ENCODE measurements at regions not wholly inside any gene's neighbourhood (a gene's known extent, or its start where the extent isn't known, plus 50 kb on each side); places are given as distances from the start of the nearest gene placed in this dataset.
"Not testable (repeated sequence)": the region's sequence is repeated elsewhere in the genome, so short reads cannot be mapped to it uniquely, and the experiment has no call there.

DNA sequence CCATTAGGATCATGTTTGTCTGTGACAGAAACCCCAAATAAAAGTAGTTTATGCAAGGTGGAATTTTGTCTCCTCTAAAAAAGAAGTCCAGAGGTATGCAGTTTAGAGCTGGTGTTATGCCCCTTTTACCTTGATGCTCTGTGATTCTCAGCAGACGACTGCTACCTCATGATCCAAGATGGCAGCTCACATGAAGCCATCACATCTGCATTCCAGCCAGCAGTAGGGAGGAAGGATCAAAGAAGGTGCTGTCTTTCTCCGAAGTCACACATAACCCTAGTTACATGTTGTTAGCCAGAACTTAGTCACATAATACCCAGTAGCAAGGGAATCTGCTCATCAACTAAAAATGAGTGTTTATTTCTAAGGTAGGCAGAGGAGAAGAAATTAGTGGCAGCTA lies 135.7 kb upstream of the HS3ST2 start:
- DNase-seq (ENCODE audit: low read depth in 2 of 2) = no peak

DNA sequence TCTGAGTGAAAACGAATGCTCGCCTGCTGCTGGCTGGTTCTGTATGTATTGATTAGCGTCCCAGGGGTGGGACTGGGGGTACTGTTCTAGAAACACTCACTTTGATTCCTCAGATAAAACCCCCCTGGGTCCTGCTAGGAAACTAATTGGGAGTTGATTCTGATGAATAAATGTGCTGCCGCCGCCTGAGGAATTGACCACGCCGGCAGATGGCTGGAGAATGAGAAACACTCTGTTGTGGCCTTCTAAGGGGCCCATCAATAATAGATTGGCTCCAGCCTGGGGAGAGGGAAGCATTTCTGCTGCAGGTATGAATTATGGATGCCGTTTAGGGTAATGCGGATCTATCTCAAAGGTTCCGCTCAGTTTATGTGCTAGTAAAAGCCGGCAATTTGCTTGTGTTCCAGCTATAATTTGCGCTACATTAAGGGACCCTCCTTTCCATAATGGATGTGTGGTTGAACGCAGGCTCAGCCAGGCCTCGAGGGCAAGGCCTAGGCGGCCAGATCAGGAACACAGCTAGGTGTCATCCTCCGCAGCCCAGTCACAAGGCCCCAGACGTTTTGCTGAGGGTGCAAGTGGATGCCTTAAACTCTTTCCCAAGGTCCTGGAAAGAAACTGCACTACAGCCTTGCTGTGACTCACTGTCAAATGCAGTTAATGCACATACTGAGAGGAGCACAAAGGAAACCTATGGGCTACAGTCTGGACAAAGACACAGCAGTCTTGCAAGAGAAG lies 132.2 kb upstream of the HS3ST2 start:
- no peak for DNase-seq (ENCODE audit: low read depth in 2 of 2)

DNA sequence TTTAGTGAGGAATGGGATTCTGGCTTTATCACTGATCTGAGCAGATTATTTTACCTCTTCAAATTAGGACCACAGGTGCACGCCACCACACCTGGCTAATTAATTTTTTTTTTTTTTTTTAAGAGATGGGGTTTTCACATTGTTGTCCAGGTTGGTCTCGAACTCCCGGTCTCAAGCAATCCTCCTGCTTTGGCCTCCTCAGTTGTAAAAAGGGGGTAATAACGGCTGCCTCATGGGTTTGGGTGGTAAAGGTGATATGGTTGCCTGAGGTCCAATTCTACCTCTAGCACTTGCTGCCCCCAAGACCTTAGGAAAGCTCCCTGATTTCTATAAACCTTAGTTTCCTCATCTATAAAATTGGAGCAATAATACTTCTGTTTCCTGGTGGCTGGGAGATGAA lies 130.7 kb upstream of the HS3ST2 start:
- DNase-seq (ENCODE audit: low read depth in 2 of 2) = no peak

DNA sequence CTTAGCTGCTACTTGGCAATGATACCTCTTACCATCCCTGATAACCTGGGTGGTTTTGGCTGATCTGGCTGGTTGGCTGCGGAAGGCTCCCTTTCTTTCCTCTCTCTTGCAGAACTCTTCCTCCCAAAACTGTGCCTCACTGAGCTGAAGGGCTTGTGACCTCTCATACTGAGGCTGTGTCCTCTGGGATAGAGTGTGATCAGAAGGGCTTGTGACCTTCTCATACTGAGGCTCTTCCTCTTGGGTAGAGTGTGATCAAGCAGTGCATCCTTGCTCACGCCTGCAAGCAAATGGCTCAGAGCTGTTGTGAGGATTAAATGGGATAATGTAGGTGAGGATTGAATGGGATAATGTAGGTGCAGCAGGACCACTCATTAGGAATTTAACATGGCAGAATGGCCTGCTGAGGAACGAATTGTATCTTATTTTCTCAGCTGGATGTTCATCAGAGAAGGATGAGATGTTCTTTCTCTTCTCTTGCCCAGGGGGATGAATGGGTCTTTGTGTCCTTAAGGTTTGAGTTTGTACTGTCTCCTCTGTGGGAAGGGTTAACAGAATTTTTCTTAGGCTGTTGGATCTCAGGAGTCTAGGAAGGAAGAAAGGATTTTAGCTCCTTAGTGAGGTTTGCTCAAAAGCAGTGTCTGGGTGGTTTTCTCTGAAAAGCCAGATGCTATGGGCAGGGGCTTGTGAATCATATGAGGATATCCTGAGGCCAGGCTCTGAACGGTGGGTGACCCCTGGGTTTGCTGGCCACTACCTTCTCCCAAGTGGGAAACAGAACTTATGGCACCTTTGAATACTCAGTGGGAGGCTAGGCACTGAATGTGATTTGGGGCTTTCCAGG lies 130.0 kb upstream of the HS3ST2 start:
- DNase-seq (ENCODE audit: low read depth in 2 of 2) = peak in 1 of 2 donors; percentile 40

DNA sequence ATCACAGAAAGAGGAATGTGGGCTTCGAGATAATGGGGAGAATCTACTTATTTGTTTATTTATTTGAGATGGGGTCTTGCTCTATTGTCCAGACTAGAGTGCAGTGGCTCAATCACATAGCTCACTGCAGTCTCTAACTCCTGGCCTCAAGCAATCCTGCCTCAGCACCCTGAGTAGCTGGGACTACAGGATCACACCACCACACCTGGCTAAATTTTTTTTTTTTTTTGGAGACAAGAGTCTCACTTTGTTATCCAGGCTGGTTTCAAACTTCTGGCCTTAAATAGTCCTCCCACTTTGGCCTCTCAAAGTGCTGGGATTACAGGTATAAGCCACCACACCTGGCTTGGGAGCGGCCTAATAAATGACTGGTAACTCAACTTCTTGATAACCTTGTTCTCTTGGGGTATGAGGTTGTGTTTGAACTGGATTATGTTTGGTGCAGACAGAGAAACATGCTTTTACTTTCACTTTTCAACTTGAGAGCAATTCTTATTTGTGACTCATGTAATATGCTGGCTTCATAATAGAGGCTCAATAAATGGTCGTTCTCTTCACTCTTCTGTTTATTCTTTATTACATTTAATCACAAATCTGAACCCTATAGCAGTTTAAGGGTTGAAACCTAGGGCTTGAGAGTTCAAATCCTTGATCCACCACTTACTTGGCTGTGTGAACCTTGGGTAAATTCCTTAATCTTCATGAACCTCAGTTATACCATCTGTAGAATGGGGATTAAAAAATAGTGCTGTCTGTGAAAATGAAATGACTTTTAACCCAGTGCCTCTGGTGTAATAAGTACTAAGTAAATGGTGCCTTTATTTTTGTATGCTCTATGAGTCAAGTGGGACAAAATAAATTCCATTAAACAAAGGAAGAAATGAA lies 129.1 kb upstream of the HS3ST2 start:
- DNase-seq (ENCODE audit: low read depth in 2 of 2) = peak; percentile 26 to 41

DNA sequence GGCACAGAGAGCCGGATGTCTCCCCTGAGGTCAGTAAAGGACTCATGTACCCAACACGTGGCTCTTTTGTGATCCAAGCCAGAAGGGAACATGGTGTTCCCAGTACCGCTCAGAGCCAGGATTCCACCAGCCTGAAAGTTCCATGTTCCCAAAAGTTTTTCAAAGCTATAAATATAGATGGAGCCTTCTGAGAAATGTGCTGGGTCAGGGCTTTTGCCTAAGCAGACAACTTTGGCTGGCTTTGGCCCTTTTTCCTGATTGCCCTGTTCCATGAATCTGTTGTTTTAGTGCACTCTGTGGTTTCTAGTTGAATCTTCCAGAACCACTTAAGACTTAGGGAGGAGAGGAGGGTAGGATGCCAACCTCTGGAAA lies 128.5 kb upstream of the HS3ST2 start:
- peak in 1 of 2 donors; percentile 24 for DNase-seq (ENCODE audit: low read depth in 2 of 2)

DNA sequence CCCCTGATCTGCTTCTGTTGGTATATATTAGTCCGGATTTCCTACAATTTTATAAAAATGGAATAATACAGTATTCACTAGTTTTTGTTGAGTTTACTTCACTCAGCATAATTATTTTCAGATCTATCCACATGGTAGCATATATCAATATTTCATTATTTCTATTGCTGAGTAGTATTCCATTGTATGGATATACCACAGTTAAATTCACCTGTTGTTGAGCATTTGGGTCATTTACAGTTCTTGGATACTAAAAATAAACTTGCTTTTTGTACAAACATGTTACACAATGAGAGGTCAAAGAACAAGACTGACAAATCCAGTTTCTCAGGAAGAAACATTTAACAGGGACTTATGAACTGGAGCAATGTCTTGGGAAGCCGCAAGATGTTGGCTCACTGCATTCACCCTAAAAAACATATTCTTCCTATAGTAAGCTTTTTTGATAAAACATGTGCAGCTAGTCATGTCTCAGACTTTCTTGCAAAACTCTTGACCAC lies 126.9 kb upstream of the HS3ST2 start:
- no peak for DNase-seq (ENCODE audit: low read depth in 2 of 2)

DNA sequence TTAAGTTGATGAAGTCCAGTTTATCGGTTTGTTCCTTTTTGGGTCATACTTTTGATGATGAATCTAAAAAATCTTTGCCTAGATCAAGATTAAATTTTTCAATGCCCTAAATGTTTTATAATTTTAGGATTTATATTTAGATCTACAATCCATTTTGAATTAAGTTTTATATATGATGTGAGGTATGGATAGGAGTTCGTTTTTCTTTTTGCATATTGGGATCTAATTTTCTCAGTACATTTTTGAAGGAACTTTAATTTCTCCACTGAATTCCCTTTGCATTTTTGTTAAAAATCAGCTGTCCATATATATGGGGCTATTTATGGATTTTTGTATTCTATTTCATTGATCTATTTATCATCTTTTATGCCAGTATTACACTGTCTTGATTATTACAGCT lies 125.5 kb upstream of the HS3ST2 start:
- no peak for DNase-seq (ENCODE audit: low read depth in 2 of 2)

DNA sequence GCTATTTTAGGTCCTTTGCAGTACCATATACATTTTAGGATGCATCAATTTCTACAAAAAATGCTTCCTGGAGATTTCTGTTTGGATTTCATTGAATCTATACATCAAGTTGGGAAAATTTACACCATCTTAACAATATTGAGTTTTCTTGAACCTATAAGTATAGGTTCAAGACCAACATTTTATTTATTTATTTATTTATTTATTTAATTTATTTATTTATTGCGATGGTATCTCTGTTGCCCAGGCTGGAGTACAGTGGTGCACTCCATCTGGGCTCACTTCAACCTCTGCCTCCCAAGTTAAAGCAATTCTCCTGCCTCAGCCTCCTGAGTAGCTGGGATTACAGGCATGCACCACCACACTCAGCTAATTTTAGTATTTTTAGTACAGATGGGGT lies 125.0 kb upstream of the HS3ST2 start:
- DNase-seq (ENCODE audit: low read depth in 2 of 2) = no peak

DNA sequence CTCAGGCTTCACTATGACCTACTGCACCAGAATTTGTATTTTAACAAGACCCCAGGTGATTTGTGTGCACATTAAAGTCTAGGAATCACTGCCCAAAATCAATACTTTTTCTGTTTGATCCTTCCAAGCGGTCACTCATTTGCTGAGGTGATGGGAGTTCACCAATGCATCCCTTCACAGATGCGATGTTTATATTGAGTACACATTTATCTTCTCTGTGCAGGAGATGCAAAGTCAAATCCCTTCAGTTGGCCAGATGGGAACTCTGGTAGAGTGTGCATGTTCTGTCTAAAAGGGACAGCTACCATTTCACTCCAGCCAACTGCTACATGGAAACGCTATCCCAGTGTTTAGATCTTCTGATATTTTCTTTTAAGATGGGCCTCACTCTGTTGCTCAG lies 122.6 kb upstream of the HS3ST2 start:
- DNase-seq (ENCODE audit: low read depth in 2 of 2) = no peak

DNA sequence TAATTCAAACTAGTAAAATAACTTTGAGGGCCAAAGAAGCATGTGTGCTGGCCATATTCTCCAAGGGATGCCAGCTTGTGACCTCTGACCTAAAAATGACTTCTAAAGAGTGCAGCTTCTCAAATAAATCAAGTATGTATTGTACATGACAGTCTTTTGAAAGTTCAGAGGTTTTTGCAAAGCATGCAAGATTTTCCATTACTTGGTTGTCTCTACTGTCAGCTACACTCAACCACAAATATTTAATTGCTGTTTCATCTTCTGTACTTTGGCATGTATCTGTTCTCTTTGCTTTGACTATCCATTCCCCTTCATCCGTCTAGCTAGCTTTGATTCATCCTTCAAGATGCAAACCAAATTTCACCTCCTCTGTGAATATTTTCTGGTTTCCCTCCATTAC lies 121.9 kb upstream of the HS3ST2 start:
- no peak for DNase-seq (ENCODE audit: low read depth in 2 of 2)

DNA sequence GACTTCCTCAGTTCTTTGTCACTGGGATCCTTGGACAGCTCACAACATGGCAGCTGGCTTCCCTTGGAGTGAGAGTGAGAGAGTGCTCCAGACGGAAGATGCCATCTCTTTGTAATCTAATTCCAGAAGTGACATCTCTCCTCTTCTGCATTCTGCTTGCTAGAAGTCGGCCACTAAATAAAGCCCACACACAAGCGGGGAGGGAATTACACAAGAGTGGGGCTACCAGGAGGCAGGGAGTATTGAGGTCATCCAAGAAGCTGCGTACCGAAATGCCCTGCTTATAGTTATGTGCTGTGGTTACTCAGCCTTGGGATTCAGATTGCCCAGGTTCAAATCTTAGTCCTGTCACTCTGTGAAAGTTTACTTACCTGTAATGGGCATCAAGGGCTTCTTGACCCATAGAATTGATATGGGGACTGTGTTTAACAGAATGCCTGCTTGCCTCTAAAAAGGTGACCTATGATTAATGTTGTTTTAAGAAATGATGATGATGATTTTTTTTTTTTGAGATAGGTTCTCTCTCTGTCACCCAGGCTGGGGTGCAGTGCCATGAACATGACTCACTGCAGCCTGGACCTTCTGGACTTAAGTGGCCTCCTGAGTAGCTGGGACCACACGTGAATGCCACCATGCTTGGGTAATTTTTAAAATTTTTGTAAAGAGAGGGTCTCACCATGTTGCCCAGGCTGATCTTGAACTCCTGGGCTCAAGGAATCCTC lies 120.9 kb upstream of the HS3ST2 start:
- no peak for DNase-seq (ENCODE audit: low read depth in 2 of 2)

DNA sequence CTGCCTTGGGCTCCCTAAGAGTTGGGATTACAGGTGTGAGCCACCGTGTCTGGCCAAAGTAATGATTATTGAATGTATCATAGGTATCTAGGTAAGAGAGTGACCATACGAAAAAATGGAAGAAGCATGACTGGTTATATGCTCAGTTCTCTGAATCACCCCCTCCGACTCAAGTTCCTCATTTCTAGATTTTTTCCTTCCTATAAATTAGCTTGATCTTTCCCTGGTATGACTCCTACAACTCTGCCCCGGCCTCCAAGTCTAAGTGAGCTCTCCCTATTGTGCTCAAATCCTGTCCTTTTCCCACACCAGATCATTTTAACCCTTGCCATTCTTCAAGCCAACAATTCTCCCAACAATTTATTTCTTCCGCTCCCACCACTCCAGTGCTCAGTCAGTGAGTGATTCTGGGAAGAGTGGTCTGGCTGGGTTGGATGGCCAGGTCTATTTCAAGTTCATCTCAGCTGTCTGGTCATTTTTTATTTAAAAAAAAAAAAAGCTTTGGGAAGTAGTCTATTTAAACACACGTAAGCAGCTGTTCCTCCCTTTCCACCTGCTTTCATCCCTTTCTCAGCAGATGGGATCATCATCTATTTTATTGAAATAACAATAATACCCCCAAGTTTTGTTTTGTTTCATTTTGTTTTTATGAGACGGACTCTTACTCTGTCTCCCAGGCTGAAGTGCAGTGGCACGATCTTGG lies 120.2 kb upstream of the HS3ST2 start:
- DNase-seq (ENCODE audit: low read depth in 2 of 2) = no peak

DNA sequence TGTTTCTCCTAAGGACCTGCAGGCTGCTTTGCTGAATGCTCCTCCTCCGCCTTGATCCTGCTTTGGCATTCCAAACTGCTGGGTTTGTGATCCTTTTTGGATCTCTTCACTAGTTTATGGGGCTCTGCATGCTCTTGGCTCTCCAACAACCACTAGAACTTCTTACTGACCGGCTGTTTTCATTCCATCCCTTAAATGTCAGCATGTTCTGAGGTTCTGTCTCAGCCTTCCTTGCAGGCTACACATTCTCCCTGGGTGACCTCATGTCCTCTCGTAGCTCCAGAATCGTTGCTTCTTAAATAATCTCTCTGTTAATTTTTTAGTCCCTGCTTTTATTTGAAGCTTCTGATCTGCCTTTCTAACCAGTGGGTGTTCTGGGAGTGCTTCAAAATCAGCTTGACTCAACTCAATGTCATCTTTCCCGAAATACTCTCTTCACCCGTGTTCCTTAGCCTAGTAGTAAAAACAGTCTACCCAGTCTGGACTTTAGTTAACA lies 119.0 kb upstream of the HS3ST2 start:
- peak in 1 of 2 donors; percentile 22 for DNase-seq (ENCODE audit: low read depth in 2 of 2)

DNA sequence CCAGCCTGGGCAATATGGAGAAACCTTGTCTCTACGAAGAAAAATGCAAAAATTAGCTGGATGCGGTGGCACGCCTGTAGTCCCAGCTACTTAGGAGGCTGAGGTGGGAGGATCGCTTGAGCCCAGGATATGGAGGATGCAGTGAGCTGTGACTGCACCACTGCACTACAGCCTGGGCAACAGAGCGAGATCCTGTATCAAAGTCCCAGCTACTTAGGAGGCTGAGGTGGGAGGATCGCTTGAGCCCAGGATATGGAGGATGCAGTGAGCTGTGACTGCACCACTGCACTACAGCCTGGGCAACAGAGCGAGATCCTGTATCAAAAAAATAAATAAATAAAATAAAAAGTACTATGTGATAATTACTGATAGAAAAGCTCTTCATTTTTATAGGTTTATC lies 118.2 kb upstream of the HS3ST2 start:
- not testable (repeated sequence) for DNase-seq (ENCODE audit: low read depth in 2 of 2)

DNA sequence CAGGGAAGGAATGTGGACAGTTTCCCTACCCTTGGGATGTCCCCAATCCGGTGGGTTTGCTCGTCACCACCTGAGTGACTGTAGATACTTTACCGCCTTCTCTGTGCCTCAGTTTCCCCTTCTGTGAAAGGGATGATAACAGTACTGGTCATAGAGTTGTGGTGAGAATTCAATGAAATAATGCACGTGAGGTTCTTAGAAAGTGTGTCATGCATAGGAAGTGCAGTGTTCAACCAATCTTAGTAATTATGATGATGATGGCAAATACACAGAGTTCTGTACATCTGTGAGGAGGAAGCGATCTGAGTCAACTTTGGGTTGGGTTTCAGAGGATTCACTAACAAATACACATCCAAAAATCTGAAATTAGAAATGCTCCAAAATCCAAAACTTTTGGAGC lies 114.6 kb upstream of the HS3ST2 start:
- no peak for DNase-seq (ENCODE audit: low read depth in 2 of 2)

DNA sequence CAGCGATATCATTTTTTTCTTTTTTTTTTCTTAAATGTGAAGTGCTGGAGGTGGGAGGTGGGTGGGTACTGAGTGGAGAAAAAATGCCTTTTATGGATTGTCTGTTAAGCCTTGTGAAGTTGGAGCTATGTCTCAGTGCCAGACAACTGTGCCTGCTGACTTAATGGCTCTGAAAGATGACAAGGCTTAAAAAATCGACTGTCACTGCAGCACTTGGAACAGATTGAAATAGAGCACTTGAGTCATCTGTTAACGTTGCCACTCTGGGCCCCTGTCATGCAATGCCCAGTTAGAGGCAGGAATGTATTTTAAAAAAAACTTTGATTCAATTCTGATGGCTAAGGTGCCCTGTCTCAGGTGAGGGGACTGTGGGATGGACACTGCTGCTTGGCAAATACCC lies 108.2 kb upstream of the HS3ST2 start:
- no peak for DNase-seq (ENCODE audit: low read depth in 2 of 2)

DNA sequence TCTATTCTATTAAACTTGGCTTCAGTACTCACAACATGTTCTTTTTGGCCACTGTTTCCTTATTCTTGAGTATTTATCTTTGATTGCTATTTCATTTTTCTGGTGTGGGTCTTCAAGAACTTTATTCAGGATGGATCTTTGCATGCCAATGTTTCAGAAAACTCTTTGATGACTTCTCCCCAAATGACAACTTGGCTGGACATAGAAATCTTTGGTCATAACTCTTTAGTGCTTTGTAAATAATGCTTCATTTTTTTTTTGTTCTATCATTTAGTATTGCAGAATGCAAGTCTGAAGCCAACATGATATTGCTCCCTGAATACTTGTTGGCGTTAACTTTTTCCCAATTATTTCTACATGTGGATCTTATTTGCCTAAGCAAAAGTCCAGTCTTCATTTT lies 103.6 kb upstream of the HS3ST2 start:
- no peak for DNase-seq (ENCODE audit: low read depth in 2 of 2)

DNA sequence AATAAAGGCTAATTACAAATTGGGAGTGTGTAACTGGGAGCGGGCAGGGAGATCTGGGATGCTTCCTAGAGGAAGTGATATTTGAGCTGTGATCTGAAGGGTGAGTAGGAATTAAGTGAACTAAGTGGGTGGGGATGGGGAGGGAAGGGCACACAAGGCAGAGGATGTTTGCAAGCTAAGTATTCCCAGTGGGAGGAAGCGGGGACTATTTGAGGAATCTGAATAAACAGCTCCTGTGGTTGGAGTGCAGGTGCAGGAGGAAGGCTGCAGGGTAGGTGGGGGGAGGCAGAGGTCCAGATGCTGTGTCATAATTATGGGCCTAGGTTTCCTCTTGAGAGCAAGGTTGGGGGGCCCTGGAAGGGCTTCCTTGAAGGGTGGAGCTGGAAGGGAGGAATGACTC lies 102.1 kb upstream of the HS3ST2 start:
- no peak for DNase-seq (ENCODE audit: low read depth in 2 of 2)

DNA sequence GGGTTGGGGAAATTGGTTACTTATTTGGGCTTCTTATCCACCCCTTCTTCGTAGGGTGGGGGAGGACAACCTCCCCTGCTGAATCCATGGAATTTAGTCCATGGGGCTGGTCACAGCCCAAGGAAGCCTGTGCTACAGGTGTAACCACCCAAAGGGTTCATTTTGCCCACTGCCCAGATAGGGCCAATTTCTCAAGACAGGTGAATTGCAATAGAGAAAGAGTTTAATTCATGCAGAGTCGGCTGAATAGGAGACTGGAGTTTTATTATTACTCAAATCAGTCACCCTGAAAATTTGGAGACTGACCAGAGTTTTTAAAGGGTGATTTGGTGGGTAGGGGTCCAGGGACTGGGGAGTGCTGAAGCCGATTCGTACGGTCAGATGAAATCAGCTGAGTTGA lies 101.5 kb upstream of the HS3ST2 start:
- no peak for DNase-seq (ENCODE audit: low read depth in 2 of 2)
